IMR-90 (cell line): ENCODE measurements at regions not wholly inside any gene's neighbourhood (a gene's known extent, or its start where the extent isn't known, plus 50 kb on each side); places are given as distances from the start of the nearest gene placed in this dataset.
A peak's percentile ranks its signal among the peaks of the same experiment; 100 is the strongest.

Experiments used
- ATAC-seq: fragments of 200-7000 bp; cut with Tn5 transposase; 2 replicates; pipeline ENCODE4 v1.9.1; 2020; ENCODE audit warnings: low read depth, mild to moderate bottlenecking, moderate library complexity
- BruUV-seq: library from RNA; stranded (reverse); fragments of 400-500 nt; replicated peaks from 2 replicates; lab custom pipeline; 2021; lab: Mats Ljungman, UMichigan
- CTCF ChIA-PET: fragments of 300-600 bp; formaldehyde crosslinking; extraction: SDS; loops from one replicate; lab custom pipeline; 2021; ENCODE audit warnings: antibody characterized with exemption; lab: Yijun Ruan, JAX
- POLR2A ChIA-PET: fragments of 300-600 bp; sonication (Branson Sonifier 250); formaldehyde crosslinking; loops from one replicate; lab custom pipeline; 2022; ENCODE audit warnings: antibody characterized with exemption; ENCODE audit not compliant: unreplicated experiment; lab: Charles Lee
- DNase-seq: peaks from one replicate; pipeline ENCODE4 v3.0.0; 2013
- H2AFZ ChIP-seq: replicated peaks from 2 replicates; pipeline ENCODE3; 2013; ENCODE audit warnings: low read length, mild to moderate bottlenecking; ENCODE audit not compliant: poor library complexity
- H2AK5ac ChIP-seq: 2 replicates; pipeline ENCODE4 v1.6.1; 2013; ENCODE audit warnings: low read depth, low read length, inconsistent platforms
- H2AK9ac ChIP-seq: replicated peaks from 2 replicates; pipeline ENCODE3; 2013; ENCODE audit warnings: mild to moderate bottlenecking, low read depth, low read length, moderate library complexity; ENCODE audit not compliant: poor library complexity
- H2BK120ac ChIP-seq: 2 replicates; pipeline ENCODE4 v1.6.1; 2013; ENCODE audit warnings: low read depth, low read length, inconsistent platforms
- H2BK15ac ChIP-seq: 3 replicates; pipeline ENCODE4 v1.6.1; 2013; ENCODE audit warnings: low read depth, low read length, inconsistent platforms
- H2BK20ac ChIP-seq: 2 replicates; pipeline ENCODE4 v1.6.1; 2013; ENCODE audit warnings: low read depth, mild to moderate bottlenecking, inconsistent platforms, low read length, moderate library complexity
- H2BK5ac ChIP-seq: 2 replicates; pipeline ENCODE4 v1.6.1; 2013; ENCODE audit warnings: mild to moderate bottlenecking, low read depth, low read length, inconsistent platforms; ENCODE audit not compliant: poor library complexity, severe bottlenecking
- H3K14ac ChIP-seq: replicated peaks from 2 replicates; pipeline ENCODE4 v1.6.1; 2013; ENCODE audit warnings: low read depth, low read length, inconsistent platforms
- H3K18ac ChIP-seq: 2 replicates; pipeline ENCODE4 v1.6.1; 2013; ENCODE audit warnings: low read depth, low read length, control low read depth
- H3K23ac ChIP-seq: 2 replicates; pipeline ENCODE4 v1.6.1; 2013; ENCODE audit warnings: low read depth, low read length, inconsistent platforms
- H3K27ac ChIP-seq: 2 replicates; pipeline ENCODE4 v1.5.1; 2013; ENCODE audit warnings: mild to moderate bottlenecking, control low read depth, low read length; ENCODE audit not compliant: insufficient read depth
- H3K27me3 ChIP-seq: 2 replicates; pipeline ENCODE4 v1.6.1; 2013; ENCODE audit warnings: low read length; ENCODE audit not compliant: control insufficient read depth, insufficient read depth
- H3K36me3 ChIP-seq: 2 replicates; pipeline ENCODE4 v1.6.1; 2013; ENCODE audit warnings: low read length, mixed read lengths; ENCODE audit not compliant: control insufficient read depth, insufficient read depth
- H3K4ac ChIP-seq: 2 replicates; pipeline ENCODE4 v1.6.1; 2013; ENCODE audit warnings: low read depth, low read length, inconsistent platforms
- H3K4me1 ChIP-seq: 2 replicates; pipeline ENCODE4 v1.6.1; 2013; ENCODE audit warnings: low read length, mixed read lengths; ENCODE audit not compliant: control insufficient read depth, insufficient read depth
- H3K4me2 ChIP-seq: 2 replicates; pipeline ENCODE4 v1.6.1; 2013; ENCODE audit warnings: low read depth, mild to moderate bottlenecking, control low read depth, low read length, moderate library complexity
- H3K4me3 ChIP-seq: 2 replicates; pipeline ENCODE4 v1.5.1; 2013; ENCODE audit warnings: low read depth, mild to moderate bottlenecking, control low read depth, low read length, moderate library complexity; ENCODE audit not compliant: insufficient read depth
- H3K56ac ChIP-seq: 2 replicates; pipeline ENCODE4 v1.6.1; 2013; ENCODE audit warnings: low read length, inconsistent platforms; ENCODE audit not compliant: insufficient read depth; ENCODE audit errors: extremely low read depth
- H3K79me1 ChIP-seq, 2 experiments: 2 replicates each; pipeline ENCODE4 v1.6.1; 2013; ENCODE audit warnings: low read length in 2 of 2, inconsistent platforms in 1 of 2, low read depth in 1 of 2
- H3K9ac ChIP-seq: 2 replicates; pipeline ENCODE4 v1.6.1; 2013; ENCODE audit warnings: low read depth, low read length, control low read depth
- H3K9me1 ChIP-seq: 2 replicates; pipeline ENCODE4 v1.6.1; 2013; ENCODE audit warnings: low read length, inconsistent platforms; ENCODE audit not compliant: insufficient read depth
- H3K9me3 ChIP-seq: 2 replicates; pipeline ENCODE4 v1.6.1; 2013; ENCODE audit warnings: low read length; ENCODE audit not compliant: control insufficient read depth, insufficient read depth
- H4K20me1 ChIP-seq: 2 replicates; pipeline ENCODE4 v1.6.1; 2013; ENCODE audit warnings: low read length, inconsistent platforms; ENCODE audit not compliant: insufficient read depth
- H4K5ac ChIP-seq: 2 replicates; pipeline ENCODE4 v1.6.1; 2013; ENCODE audit warnings: mild to moderate bottlenecking, low read depth, low read length, control low read depth
- H4K8ac ChIP-seq, 2 experiments: 2 replicates each; pipeline ENCODE4 v1.6.1; 2013; ENCODE audit warnings: low read depth in 2 of 2, low read length in 2 of 2, control low read depth in 1 of 2, inconsistent platforms in 1 of 2
- H4K91ac ChIP-seq: 2 replicates; pipeline ENCODE4 v1.6.1; 2013; ENCODE audit warnings: low read depth, low read length, inconsistent platforms; ENCODE audit not compliant: insufficient read depth
- BHLHE40 ChIP-seq: fragments of 150-350 bp; IDR thresholded peaks from 2 replicates; pipeline ENCODE4 v1.6.1; 2016; ENCODE audit warnings: mild to moderate bottlenecking, low read depth, low read length
- CEBPB ChIP-seq: IDR thresholded peaks from 2 replicates; pipeline ENCODE4 v1.6.1; 2012; ENCODE audit warnings: low read depth, low read length, improper control_type of control experiment
- CHD1 ChIP-seq: IDR thresholded peaks from 2 replicates; pipeline ENCODE4 v1.6.1; 2012; ENCODE audit warnings: low read depth, low read length, improper control_type of control experiment
- FOS ChIP-seq: fragments of 150-350 bp; IDR thresholded peaks from 2 replicates; pipeline ENCODE4 v1.6.1; 2016; ENCODE audit warnings: low read depth, low read length
- MAFK ChIP-seq: IDR thresholded peaks from 2 replicates; pipeline ENCODE4 v1.6.1; 2012; ENCODE audit warnings: low read depth, low read length, improper control_type of control experiment
- MAZ ChIP-seq: IDR thresholded peaks from 2 replicates; pipeline ENCODE4 v1.6.1; 2012; ENCODE audit warnings: low read depth, mild to moderate bottlenecking, low read length, improper control_type of control experiment, moderate library complexity, borderline replicate concordance
- MXI1 ChIP-seq: IDR thresholded peaks from 2 replicates; pipeline ENCODE4 v1.6.1; 2012; ENCODE audit warnings: low read depth, mild to moderate bottlenecking, low read length, moderate library complexity, borderline replicate concordance
- NFE2L2 ChIP-seq: fragments of 150-350 bp; IDR thresholded peaks from 2 replicates; pipeline ENCODE4 v1.6.1; 2016; ENCODE audit warnings: low read depth, mild to moderate bottlenecking, low read length
- POLR2A ChIP-seq: IDR thresholded peaks from 2 replicates; pipeline ENCODE4 v1.6.1; 2012; ENCODE audit warnings: mild to moderate bottlenecking, low read depth, low read length
- RAD21 ChIP-seq: IDR thresholded peaks from 2 replicates; pipeline ENCODE4 v1.6.1; 2012; ENCODE audit warnings: low read length, improper control_type of control experiment
- RCOR1 ChIP-seq: IDR thresholded peaks from 2 replicates; pipeline ENCODE4 v1.6.1; 2012; ENCODE audit warnings: mild to moderate bottlenecking, low read length, improper control_type of control experiment; ENCODE audit not compliant: insufficient replicate concordance
- RFX5 ChIP-seq: IDR thresholded peaks from 2 replicates; pipeline ENCODE4 v1.8.0; 2012; ENCODE audit warnings: low read depth, mild to moderate bottlenecking, low read length, moderate library complexity
- SMC3 ChIP-seq: fragments of 150-350 bp; IDR thresholded peaks from 2 replicates; pipeline ENCODE4 v1.6.1; 2016; ENCODE audit warnings: low read depth, mild to moderate bottlenecking, antibody characterized with exemption, low read length, moderate library complexity
- WGBS, 2 experiments: methylation state at CpG; one replicate each; pipeline versions ENCODE4 v1.1.5 to v1.1.7; 2013; ENCODE audit warnings: missing lambda C conversion rate in 2 of 2; ENCODE audit not compliant: insufficient read length in 1 of 2; ENCODE audit errors: extremely low coverage in 2 of 2; 5-methylcytosine and 5-hydroxymethylcytosine counted together
- dilution Hi-C: fragments of 300-500 bp; cut with HindIII; formaldehyde crosslinking; loops from one replicate; pipeline ENCODE4 v1.14.3; 2018; ENCODE audit warnings: low sequenced_read_pairs; ENCODE audit not compliant: unreplicated experiment
- in situ Hi-C: fragments of 300-500 bp; cut with MboI; formaldehyde crosslinking; loops from 3 replicates; pipeline ENCODE4 v1.14.3; 2019; ENCODE audit warnings: low sequenced_read_pairs, inconsistent platforms, mixed read lengths
- intact Hi-C: fragments of 100-400 bp; cut with micrococcal nuclease; formaldehyde crosslinking; loops from 2 replicates; pipeline ENCODE4 v1.10.0; 2022
- TF ChIP-seq, protein P1 (sequence below): fragments of 150-350 bp; IDR thresholded peaks from 2 replicates; pipeline ENCODE4 v1.6.1; 2017; ENCODE audit warnings: mild to moderate bottlenecking, antibody characterized with exemption, low read length, low read depth
- TF ChIP-seq, protein P2 (sequence below): fragments of 150-350 bp; IDR thresholded peaks from 2 replicates; pipeline ENCODE4 v1.6.1; 2016; ENCODE audit warnings: low read depth, mild to moderate bottlenecking, low read length, moderate library complexity, borderline replicate concordance
- TF ChIP-seq, protein P3 (sequence below): conservative IDR thresholded peaks from 2 replicates; pipeline ENCODE4 v1.5.1; 2012; ENCODE audit warnings: mild to moderate bottlenecking, low read depth, low read length, improper control_type of control experiment

DNA sequence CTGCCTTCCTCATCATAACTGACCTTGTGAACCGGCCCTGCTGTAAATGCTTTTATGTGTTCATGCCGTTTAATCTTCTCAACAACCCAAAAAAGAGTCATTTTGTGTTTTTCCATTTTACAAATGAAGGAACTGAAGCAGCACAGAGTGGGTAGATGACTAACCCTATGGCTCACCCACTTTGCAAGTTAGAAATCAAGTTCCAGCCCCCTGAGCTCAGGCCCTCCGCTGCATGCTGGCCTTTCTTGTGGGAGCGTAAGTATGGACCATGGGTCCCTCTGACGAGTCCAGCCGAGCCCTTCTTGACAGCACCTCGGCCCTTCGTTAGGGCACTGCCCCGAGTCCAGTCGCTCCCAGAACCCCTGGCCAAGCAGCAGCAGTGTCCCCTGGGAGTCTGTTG is 194.6 kb downstream of the GLI2 start:
- peaks cover 2% of the 10 kb centered on the region; the same call in 1 of the 2 replicates for H3K9me3 ChIP-seq
- peak overlapping the region in 1 of 2 experiments; percentile 66; a peak in 1 of 4 replicates for H4K8ac ChIP-seq
- dilution Hi-C loops (no loop called here), in situ Hi-C loops (no loop called here), intact Hi-C loops (loop anchor here (10.0 kb wide), 1 partner anchor 235 kb away; no protein-coding TSS in a partner anchor)
- H3K14ac ChIP-seq: peak overlapping the region; percentile 80
- H4K5ac ChIP-seq: no peak overlapping the region
- H3K4me3 ChIP-seq: no peak overlapping the region
- peak overlapping the region; percentile 41 for H2BK20ac ChIP-seq
- H2BK120ac ChIP-seq: peak overlapping the region; percentile 68
- peak overlapping the region; percentile 6; the same call in 1 of the 2 replicates for H3K18ac ChIP-seq
- H3K36me3 ChIP-seq: peaks cover 24% of the 10 kb centered on the region
- H3K9ac ChIP-seq: no peak overlapping the region
- H4K91ac ChIP-seq: peak overlapping the region; percentile 76
- H3K4me2 ChIP-seq: no peak overlapping the region
- peak overlapping the region; percentile 83 for H2BK5ac ChIP-seq
- no peak overlapping the region for H3K56ac ChIP-seq
- BruUV-seq: no TSS peak
- WGBS, 2 experiments: 86% methylated on average over 10 of the region's 10 CpGs; no CpG with 5 or more reads in 1 of the 2 experiments
- peak; percentile 58 for DNase-seq
- TF ChIP-seq CEBPB: no peak
- no peak for TF ChIP-seq MAZ
- no peak for TF ChIP-seq RCOR1
- no peak for TF ChIP-seq BHLHE40
- no peak for TF ChIP-seq CHD1
- no peak for TF ChIP-seq SMC3
- no peak for TF ChIP-seq MAFK
- no peak for TF ChIP-seq POLR2A
- TF ChIP-seq RFX5: no peak
- no peak for TF ChIP-seq NFE2L2
- TF ChIP-seq, protein P1, sequence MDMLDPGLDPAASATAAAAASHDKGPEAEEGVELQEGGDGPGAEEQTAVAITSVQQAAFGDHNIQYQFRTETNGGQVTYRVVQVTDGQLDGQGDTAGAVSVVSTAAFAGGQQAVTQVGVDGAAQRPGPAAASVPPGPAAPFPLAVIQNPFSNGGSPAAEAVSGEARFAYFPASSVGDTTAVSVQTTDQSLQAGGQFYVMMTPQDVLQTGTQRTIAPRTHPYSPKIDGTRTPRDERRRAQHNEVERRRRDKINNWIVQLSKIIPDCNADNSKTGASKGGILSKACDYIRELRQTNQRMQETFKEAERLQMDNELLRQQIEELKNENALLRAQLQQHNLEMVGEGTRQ: no peak
- no peak for TF ChIP-seq MXI1
- TF ChIP-seq, protein P2, sequence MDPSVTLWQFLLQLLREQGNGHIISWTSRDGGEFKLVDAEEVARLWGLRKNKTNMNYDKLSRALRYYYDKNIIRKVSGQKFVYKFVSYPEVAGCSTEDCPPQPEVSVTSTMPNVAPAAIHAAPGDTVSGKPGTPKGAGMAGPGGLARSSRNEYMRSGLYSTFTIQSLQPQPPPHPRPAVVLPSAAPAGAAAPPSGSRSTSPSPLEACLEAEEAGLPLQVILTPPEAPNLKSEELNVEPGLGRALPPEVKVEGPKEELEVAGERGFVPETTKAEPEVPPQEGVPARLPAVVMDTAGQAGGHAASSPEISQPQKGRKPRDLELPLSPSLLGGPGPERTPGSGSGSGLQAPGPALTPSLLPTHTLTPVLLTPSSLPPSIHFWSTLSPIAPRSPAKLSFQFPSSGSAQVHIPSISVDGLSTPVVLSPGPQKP: no peak
- no peak for TF ChIP-seq FOS
- no peak for TF ChIP-seq RAD21
- TF ChIP-seq, protein P3, sequence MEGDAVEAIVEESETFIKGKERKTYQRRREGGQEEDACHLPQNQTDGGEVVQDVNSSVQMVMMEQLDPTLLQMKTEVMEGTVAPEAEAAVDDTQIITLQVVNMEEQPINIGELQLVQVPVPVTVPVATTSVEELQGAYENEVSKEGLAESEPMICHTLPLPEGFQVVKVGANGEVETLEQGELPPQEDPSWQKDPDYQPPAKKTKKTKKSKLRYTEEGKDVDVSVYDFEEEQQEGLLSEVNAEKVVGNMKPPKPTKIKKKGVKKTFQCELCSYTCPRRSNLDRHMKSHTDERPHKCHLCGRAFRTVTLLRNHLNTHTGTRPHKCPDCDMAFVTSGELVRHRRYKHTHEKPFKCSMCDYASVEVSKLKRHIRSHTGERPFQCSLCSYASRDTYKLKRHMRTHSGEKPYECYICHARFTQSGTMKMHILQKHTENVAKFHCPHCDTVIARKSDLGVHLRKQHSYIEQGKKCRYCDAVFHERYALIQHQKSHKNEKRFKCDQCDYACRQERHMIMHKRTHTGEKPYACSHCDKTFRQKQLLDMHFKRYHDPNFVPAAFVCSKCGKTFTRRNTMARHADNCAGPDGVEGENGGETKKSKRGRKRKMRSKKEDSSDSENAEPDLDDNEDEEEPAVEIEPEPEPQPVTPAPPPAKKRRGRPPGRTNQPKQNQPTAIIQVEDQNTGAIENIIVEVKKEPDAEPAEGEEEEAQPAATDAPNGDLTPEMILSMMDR: no peak
- H2AK5ac ChIP-seq: peak overlapping the region; percentile 91
- peak overlapping the region; percentile 90 for H3K4ac ChIP-seq
- H3K9me1 ChIP-seq: peaks cover 58% of the 10 kb centered on the region
- ChIA-PET POLR2A (no interaction called here), CTCF (no interaction called here)
- peaks cover 22 to 91% of the 10 kb centered on the region in 2 experiments; a peak in 3 of 4 replicates for H3K79me1 ChIP-seq
- no peaks in the 10 kb centered on the region for H3K27me3 ChIP-seq
- H2AFZ ChIP-seq: peak overlapping the region; percentile 40
- no peak for ATAC-seq
- peak overlapping the region; percentile 24; the same call in 1 of the 2 replicates for H3K27ac ChIP-seq
- no peak overlapping the region; the same call in 2 of the 3 replicates for H2BK15ac ChIP-seq
- peak overlapping the region; percentile 80 for H2AK9ac ChIP-seq
- peak overlapping the region; percentile 83; the same call in 1 of the 2 replicates for H3K23ac ChIP-seq
- peaks cover 17% of the 10 kb centered on the region for H4K20me1 ChIP-seq
- H3K4me1 ChIP-seq: peaks cover 48% of the 10 kb centered on the region
